OCI-LY7 (cell line): ENCODE measurements at regions not wholly inside any gene's neighbourhood (a gene's known extent, or its start where the extent isn't known, plus 50 kb on each side); places are given as distances from the start of the nearest gene placed in this dataset.

Experiments
- CTCF ChIP-seq: fragments of 200-600 bp; sonication (generic); conservative IDR thresholded peaks from 2 replicates; pipeline ENCODE4 v1.5.1; 2014; ENCODE audit warnings: mild to moderate bottlenecking, antibody characterized with exemption, low read length, moderate library complexity, mixed read lengths
- EZH2phosphoT487 ChIP-seq: fragments of 200-600 bp; sonication (generic); IDR thresholded peaks from 2 replicates; pipeline ENCODE4 v1.6.1; 2018; ENCODE audit warnings: low read depth, borderline replicate concordance, mild to moderate bottlenecking, mixed run types, antibody characterized with exemption, low read length, moderate library complexity, mixed read lengths

- TF ChIP-seq CTCF (no peak), EZH2phosphoT487 (no peak)
These were observed 391.7 kb upstream of the HTR2A start for GRCh38 chr13:47288546-47288945.
